ENCODE measurements at regions not wholly inside any gene's neighbourhood (a gene's known extent, or its start where the extent isn't known, plus 50 kb on each side); places are given as distances from the start of the nearest gene placed in this dataset.

GRCh38 chr2:67771380-67771779 lies 291.4 kb downstream of the C1D start (continued):
- TF ChIP-seq ZNF425 (CRISPR knock-in tag; conservative IDR thresholded peaks at IDR 0.05) (no peak), FOXP4 (CRISPR knock-in tag; IDR thresholded peaks at IDR 0.05) (no peak)

- TF ChIP-seq SP1 (CRISPR knock-in tag; conservative IDR thresholded peaks at IDR 0.05), result no peak
- no peak for TF ChIP-seq ZNF416 (CRISPR knock-in tag; IDR thresholded peaks at IDR 0.05)
- TF ChIP-seq TEAD4 (CRISPR knock-in tag; IDR thresholded peaks at IDR 0.05), result no peak
- TF ChIP-seq, protein P1, sequence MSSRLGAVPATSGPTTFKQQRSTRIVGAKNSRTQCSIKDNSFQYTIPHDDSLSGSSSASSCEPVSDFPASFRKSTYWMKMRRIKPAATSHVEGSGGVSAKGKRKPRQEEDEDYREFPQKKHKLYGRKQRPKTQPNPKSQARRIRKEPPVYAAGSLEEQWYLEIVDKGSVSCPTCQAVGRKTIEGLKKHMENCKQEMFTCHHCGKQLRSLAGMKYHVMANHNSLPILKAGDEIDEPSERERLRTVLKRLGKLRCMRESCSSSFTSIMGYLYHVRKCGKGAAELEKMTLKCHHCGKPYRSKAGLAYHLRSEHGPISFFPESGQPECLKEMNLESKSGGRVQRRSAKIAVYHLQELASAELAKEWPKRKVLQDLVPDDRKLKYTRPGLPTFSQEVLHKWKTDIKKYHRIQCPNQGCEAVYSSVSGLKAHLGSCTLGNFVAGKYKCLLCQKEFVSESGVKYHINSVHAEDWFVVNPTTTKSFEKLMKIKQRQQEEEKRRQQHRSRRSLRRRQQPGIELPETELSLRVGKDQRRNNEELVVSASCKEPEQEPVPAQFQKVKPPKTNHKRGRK (CRISPR knock-in tag; IDR thresholded peaks at IDR 0.05; ENCODE audit: borderline replicate concordance), result no peak
- no peak for TF ChIP-seq ZNF232 (CRISPR knock-in tag; IDR thresholded peaks at IDR 0.05)
- H3K27ac Mint-ChIP-seq, result no peak overlapping the region
- H3K4me1 Mint-ChIP-seq, result 0 out of 2 replicates have a peak, but pooled peaks cover 2% of the 10 kb centered on the region
- ATAC-seq (no peak), DNase-seq (ENCODE audit: low spot score) (no peak)
- ChIA-PET POLR2A (no interaction called here), CTCF (no interaction called here)
- H3K36me3 Mint-ChIP-seq, result no peaks in the 10 kb centered on the region
- no peaks in the 10 kb centered on the region for H3K9me3 Mint-ChIP-seq
- H3K27me3 Mint-ChIP-seq (ENCODE audit: low read depth), result no peaks in the 10 kb centered on the region
- no peak overlapping the region for H3K4me3 Mint-ChIP-seq
These were observed 290.3 kb downstream of the C1D start for GRCh38 chr2:67772216-67773170.

- no peak for DNase-seq (ENCODE audit: low spot score)
- no peak for ATAC-seq
- Mint-ChIP-seq H3K9me3 (no peaks in the 10 kb centered on the region), H3K36me3 (no peaks in the 10 kb centered on the region), H3K4me1 (0 out of 2 replicates have a peak, but pooled peaks cover 2% of the 10 kb centered on the region), H3K27me3 (ENCODE audit: low read depth) (no peaks in the 10 kb centered on the region), H3K4me3 (no peak overlapping the region), H3K27ac (no peak overlapping the region)
- ChIA-PET CTCF (no interaction called here), POLR2A (no interaction called here)
- TF ChIP-seq, protein P2, sequence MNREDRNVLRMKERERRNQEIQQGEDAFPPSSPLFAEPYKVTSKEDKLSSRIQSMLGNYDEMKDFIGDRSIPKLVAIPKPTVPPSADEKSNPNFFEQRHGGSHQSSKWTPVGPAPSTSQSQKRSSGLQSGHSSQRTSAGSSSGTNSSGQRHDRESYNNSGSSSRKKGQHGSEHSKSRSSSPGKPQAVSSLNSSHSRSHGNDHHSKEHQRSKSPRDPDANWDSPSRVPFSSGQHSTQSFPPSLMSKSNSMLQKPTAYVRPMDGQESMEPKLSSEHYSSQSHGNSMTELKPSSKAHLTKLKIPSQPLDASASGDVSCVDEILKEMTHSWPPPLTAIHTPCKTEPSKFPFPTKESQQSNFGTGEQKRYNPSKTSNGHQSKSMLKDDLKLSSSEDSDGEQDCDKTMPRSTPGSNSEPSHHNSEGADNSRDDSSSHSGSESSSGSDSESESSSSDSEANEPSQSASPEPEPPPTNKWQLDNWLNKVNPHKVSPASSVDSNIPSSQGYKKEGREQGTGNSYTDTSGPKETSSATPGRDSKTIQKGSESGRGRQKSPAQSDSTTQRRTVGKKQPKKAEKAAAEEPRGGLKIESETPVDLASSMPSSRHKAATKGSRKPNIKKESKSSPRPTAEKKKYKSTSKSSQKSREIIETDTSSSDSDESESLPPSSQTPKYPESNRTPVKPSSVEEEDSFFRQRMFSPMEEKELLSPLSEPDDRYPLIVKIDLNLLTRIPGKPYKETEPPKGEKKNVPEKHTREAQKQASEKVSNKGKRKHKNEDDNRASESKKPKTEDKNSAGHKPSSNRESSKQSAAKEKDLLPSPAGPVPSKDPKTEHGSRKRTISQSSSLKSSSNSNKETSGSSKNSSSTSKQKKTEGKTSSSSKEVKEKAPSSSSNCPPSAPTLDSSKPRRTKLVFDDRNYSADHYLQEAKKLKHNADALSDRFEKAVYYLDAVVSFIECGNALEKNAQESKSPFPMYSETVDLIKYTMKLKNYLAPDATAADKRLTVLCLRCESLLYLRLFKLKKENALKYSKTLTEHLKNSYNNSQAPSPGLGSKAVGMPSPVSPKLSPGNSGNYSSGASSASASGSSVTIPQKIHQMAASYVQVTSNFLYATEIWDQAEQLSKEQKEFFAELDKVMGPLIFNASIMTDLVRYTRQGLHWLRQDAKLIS (CRISPR knock-in tag; IDR thresholded peaks at IDR 0.05; ENCODE audit: borderline replicate concordance), result no peak
- TF ChIP-seq ZNF138 (CRISPR knock-in tag; conservative IDR thresholded peaks at IDR 0.05), result no peak
- TF ChIP-seq ATF2 (CRISPR knock-in tag; IDR thresholded peaks at IDR 0.05; ENCODE audit: borderline replicate concordance, low read depth), result no peak
- TF ChIP-seq MXD4 (CRISPR knock-in tag; IDR thresholded peaks at IDR 0.05; ENCODE audit: borderline replicate concordance), result no peak
- TF ChIP-seq, protein P3, sequence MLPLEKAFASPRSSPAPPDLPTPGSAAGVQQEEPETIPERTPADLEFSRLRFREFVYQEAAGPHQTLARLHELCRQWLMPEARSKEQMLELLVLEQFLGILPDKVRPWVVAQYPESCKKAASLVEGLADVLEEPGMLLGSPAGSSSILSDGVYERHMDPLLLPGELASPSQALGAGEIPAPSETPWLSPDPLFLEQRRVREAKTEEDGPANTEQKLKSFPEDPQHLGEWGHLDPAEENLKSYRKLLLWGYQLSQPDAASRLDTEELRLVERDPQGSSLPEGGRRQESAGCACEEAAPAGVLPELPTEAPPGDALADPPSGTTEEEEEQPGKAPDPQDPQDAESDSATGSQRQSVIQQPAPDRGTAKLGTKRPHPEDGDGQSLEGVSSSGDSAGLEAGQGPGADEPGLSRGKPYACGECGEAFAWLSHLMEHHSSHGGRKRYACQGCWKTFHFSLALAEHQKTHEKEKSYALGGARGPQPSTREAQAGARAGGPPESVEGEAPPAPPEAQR (CRISPR knock-in tag; IDR thresholded peaks at IDR 0.05), result no peak
- no peak for TF ChIP-seq JAZF1 (CRISPR knock-in tag; IDR thresholded peaks at IDR 0.05)
- TF ChIP-seq ZNF121 (CRISPR knock-in tag; IDR thresholded peaks at IDR 0.05), result no peak
- TF ChIP-seq SOX15 (CRISPR knock-in tag; IDR thresholded peaks at IDR 0.05), result no peak
These were observed 289.0 kb downstream of the C1D start for GRCh38 chr2:67773851-67774250.
